B cell (primary cell): ENCODE measurements at regions not wholly inside any gene's neighbourhood (a gene's known extent, or its start where the extent isn't known, plus 50 kb on each side); places are given as distances from the start of the nearest gene placed in this dataset.

Source experiments
- EZH2 ChIP-seq: IDR thresholded peaks from 2 replicates; pipeline ENCODE4 v1.6.1; 2012; ENCODE audit warnings: borderline replicate concordance, low read depth, mild to moderate bottlenecking, moderate library complexity, low read length; ENCODE audit not compliant: insufficient read depth, poor library complexity, severe bottlenecking
- TF ChIP-seq, protein P1 (sequence below): fragments of 200-600 bp; IDR thresholded peaks from one replicate; pipeline ENCODE4 v1.8.0; 2022; ENCODE audit warnings: antibody characterized with exemption, mild to moderate bottlenecking

DNA sequence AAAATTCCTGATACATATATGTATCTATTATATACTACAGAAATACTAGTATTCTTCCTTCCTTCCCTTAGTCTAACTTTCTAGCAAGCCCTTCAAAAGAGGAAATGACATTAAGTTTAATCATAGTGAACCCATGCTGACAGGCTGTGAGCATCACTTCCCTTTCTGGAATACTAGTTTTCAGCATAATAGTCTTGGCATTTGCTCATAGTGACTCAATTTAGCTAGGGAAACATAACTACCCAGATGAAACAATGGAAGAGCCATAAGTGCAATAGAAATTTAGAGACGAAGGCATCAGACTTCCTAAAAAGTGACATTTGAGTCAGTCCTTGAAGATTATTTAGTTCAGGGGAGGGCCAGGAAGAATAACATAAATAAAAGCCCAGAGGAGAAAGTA lies 184.5 kb upstream of the CRY1 start:
- TF ChIP-seq, protein P1, sequence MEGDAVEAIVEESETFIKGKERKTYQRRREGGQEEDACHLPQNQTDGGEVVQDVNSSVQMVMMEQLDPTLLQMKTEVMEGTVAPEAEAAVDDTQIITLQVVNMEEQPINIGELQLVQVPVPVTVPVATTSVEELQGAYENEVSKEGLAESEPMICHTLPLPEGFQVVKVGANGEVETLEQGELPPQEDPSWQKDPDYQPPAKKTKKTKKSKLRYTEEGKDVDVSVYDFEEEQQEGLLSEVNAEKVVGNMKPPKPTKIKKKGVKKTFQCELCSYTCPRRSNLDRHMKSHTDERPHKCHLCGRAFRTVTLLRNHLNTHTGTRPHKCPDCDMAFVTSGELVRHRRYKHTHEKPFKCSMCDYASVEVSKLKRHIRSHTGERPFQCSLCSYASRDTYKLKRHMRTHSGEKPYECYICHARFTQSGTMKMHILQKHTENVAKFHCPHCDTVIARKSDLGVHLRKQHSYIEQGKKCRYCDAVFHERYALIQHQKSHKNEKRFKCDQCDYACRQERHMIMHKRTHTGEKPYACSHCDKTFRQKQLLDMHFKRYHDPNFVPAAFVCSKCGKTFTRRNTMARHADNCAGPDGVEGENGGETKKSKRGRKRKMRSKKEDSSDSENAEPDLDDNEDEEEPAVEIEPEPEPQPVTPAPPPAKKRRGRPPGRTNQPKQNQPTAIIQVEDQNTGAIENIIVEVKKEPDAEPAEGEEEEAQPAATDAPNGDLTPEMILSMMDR: no peak
- no peak for TF ChIP-seq EZH2
